TTC549 (cell line): ENCODE measurements at regions not wholly inside any gene's neighbourhood (a gene's known extent, or its start where the extent isn't known, plus 50 kb on each side); places are given as distances from the start of the nearest gene placed in this dataset.
"Not testable (repeated sequence)": the region's sequence is repeated elsewhere in the genome, so short reads cannot be mapped to it uniquely, and the experiment has no call there.

Experiments
- FAIRE-seq: peaks from 2 replicates; lab custom pipeline; 2012; peaks lifted over from hg19 to GRCh38; lab: Jason Lieb, UNC

- no peak for FAIRE-seq
Observed at GRCh38 chr2:207328944-207329386, 163.2 kb upstream of the KLF7 start.

GRCh38 chr2:207330912-207331311 is 165.2 kb upstream of the KLF7 start:
- FAIRE-seq, result no peak

GRCh38 chr2:207331674-207332073 is 165.9 kb upstream of the KLF7 start:
- FAIRE-seq, result no peak

DNA sequence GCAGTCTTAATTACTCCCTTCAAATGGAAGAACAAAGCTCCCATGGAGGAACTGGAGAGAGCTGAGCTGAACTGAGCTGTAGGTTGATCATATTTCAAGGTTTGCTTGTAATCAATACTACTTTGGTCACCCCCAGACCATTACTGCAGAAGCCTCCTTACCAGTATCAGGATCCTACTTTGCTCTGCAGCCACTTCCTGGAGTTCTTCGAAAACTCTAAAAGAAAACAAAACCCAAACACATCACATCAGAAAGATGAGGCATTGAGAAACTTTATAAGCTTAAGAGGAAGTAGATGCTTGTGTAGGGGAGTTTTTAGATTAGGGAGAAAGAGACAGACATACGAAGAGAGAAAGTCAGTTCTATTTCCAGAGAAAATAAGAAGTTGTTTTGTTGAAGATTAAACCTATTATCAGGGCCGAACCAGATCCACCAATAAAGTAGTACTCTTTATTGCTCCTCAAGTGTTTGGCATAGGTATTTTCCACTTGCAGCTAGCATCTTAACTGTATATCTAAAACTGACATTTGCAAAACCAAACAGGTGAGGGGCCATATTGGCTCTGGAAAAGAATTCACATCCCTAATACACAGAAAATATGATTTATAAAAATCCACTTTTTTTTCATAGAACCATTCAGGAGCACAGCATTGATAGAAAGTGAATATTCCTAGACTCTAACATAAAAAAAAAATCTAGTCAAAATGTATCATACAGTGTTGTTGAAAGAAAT is 166.9 kb upstream of the KLF7 start:
- no peak for FAIRE-seq

- no peak for FAIRE-seq
Observed at GRCh38 chr2:207333599-207334300, 168.0 kb upstream of the KLF7 start.

- FAIRE-seq, result no peak
Observed at GRCh38 chr2:207334301-207334623, 168.5 kb upstream of the KLF7 start.

GRCh38 chr2:207334624-207335371 is 169.1 kb upstream of the KLF7 start:
- no peak for FAIRE-seq

- FAIRE-seq, result no peak
Observed at GRCh38 chr2:207337234-207338219, 171.8 kb upstream of the KLF7 start.

- no peak for FAIRE-seq
Observed at GRCh38 chr2:207338220-207338607, 172.5 kb upstream of the KLF7 start.

GRCh38 chr2:207338610-207339009 is 172.9 kb upstream of the KLF7 start:
- FAIRE-seq, result no peak

DNA sequence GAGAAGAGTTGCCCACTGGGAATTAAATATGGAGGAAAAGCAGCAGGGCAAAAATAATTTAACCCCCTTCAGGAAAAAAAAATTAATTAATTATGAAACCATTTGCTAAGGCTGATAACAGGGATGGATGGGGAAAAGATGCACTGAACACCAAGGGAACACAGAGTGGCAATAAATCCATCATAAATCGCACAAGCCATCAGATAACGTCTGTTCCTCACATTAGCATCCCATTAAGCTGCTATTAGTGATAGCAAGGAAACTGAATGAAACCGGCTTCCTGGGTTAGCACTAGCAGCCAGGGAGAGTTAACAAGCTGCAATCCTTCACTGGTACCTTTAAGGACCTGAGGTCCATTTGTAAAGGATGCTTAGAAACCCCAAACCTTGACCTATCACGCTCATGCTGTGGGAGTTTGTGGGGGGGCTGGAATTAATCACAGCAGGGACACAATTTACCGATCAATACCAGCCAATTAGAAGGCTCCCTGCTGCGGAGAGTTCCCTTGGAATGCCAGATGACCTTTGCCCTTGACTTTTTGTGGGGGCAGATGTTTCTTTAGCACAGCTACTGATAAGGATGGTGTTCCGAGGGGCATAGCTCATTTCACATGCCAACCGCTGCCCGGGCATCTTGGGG is 175.5 kb upstream of the KLF7 start:
- no peak for FAIRE-seq

GRCh38 chr2:207341804-207342203 is 176.1 kb upstream of the KLF7 start:
- no peak for FAIRE-seq

GRCh38 chr2:207344596-207345394 is 179.0 kb upstream of the KLF7 start:
- FAIRE-seq, result not testable (repeated sequence)

GRCh38 chr2:207351171-207351570 is 178.6 kb upstream of the CREB1 start:
- FAIRE-seq, result no peak

DNA sequence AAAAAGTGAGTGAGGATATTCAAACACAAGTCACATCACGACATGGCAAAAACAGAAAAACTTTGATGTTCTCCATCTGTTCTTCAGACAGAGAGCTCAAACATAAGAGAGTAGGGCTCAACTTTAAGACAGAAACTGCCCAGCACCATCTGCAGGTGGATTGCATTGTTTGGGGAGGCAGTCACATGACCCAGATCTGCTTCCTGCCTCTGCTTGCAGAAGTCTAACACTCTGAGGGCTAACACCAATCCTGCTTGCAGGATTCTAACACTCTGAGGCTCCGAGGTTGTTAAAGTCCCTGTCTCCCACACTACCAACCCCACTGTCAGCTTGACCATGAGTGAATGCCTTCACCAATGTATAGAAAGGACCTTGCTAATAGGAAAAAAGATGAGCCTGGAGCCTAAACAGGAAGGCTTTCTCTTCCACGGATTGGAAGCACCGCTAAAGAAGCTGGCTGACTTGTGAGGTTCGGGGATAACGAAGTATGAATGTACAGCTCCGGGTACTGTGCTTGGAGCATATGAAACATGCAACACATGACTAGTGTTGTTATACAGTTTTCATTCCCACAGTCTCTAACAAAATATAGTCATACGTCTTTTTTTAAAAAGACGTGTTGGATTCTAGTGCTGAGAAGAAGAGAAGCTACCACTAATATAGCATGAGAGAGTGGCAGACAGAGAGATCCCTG is 176.6 kb upstream of the CREB1 start:
- no peak for FAIRE-seq

DNA sequence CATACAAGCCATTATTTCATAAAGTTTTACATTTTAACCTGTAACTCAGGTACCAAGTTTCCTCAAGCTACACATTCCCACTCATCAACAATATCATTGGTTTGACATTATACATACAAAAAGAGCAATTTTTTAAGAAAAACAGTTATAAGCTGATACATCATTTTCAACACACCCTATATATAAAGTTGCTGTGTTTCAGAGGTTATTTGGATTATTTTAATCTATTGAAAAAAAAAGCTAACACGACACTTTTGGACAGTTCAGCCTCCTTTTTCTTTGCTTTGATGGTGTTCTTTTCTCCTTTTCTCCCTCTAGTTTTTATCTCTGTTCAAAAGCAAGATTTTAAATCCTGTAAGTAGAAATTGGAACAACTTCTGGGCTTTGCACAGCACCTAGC is 175.9 kb upstream of the CREB1 start:
- FAIRE-seq, result no peak

DNA sequence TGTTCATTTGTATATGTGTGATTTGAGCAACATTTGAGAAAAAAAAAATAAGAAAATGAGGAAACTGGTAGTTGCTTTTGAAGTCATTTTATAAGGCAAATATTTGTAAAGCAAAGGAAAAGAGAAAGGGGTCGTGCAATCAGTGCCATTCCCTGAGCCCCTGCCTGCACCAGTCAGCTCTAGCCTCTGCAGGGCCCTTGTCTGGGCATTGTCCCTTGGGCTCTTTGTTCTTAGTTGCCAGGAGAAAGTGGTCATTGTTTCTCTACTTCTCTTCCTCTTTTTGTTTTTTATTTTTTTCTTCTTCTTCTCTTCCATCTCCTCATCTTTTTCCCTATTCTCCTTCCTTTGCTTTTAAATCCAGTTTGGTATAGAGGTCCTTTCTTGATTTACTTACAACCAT is 175.3 kb upstream of the CREB1 start:
- no peak for FAIRE-seq

- FAIRE-seq, result no peak
Observed at GRCh38 chr2:207356567-207356966, 173.2 kb upstream of the CREB1 start.

DNA sequence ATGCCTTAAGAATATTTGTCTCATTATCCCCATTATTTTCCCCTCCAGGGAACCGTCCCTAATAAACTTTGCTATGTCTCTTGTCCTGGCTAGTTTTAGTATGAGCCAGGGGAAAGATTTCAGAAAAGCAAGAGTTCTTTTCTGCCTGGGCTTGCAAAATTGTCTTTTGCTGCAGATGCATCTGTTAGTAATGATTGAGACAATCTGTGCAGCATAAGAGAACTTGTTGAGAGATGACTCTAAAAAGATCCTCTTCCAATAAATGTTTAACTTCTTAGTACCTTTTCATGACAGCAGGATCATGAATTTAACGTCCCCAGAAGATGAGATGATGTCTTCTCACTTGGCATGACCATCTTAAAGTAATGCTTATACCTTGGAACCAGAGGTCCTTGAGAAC is 172.5 kb upstream of the CREB1 start:
- FAIRE-seq, result no peak

- FAIRE-seq, result no peak
Observed at GRCh38 chr2:207362716-207363115, 167.0 kb upstream of the CREB1 start.
